ENCODE measurements at regions not wholly inside any gene's neighbourhood (a gene's known extent, or its start where the extent isn't known, plus 50 kb on each side); places are given as distances from the start of the nearest gene placed in this dataset.
"Not testable (repeated sequence)": the region's sequence is repeated elsewhere in the genome, so short reads cannot be mapped to it uniquely, and the experiment has no call there.

DNA sequence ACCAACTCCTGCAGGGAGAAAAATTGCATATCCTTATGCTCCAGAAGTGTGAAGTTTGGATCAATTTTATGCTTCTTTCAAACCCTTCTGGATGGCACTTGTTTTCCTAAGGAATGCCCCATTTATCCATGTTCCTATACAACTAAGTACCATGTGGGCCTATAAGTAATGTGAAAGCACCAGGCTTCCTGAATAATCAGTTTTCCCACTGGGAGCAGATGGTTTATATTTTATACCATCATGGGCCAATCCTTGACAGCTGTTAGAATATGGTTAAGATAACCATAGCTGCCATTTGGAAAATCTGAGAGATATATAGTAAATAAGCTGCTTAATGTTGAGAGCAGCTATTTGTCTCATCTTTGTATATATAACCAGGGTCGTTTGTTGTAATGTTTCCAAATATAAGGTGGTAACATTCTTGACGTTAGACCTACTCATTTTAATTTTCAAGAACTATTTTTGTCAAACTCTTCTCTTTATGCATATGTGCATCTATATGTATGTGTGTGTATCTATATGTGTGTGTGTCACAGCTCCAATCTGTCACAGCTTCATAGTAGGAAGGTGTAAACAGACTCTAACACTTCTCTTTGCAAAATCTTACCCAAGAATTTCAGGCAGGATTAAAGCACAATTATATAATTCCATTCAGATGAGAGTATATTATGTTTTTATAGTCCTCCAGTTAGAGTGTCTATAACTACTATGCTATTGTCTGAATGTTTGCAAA, 458.7 kb upstream of the GCFC2 start:
- no peak for DNase-seq (ENCODE audit: low read depth)

DNA sequence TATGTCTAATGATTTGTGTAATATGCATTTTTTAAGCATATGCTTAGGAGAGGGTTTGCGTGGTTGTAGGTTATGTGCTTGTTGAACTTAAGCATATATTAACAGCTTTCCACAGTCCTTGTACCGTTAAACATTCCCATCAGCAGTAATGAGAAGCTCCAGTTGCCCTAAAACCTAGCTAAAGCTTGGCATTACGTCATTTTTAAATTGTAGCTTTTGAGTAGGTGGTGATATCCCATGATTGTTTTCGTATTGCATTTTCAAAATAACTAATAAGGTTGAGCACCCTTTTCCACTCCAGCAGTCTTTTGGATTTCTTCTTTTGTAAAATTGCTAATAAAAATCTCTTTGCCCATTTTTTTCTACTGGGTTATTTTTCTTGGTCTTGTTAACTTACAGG, 453.1 kb upstream of the GCFC2 start:
- DNase-seq (ENCODE audit: low read depth), result no peak

- no peak for DNase-seq (ENCODE audit: low read depth)
Observed at GRCh38 chr2:76160670-76161069, 450.0 kb upstream of the GCFC2 start.

DNA sequence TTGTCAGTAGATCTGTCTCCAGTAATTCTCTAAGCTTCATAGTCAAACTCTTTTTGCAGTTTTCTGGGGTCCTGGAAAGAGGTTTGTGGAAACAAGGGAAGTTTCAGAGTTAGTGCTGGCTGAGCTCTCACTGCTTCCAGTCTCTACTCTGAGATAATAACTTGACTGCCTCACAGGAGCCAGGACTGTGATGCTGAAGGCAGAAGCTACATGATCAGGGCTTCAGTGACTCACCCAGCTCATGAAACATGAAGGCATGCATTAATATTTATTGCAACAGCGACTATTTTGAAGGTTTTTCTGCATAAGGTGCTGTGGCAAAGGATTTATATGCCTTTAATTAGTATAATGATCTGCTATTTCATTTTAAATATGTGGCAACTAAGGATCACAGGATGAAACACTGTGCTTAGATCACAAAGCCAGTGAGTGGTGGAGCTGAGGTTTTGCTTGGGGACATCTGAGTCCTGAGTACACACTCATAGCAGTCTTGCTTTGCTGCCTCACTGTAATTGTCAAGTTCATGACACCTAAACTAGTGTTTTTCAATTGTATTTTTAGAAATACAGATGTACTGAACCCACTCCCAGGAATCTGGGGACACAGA, 448.4 kb upstream of the GCFC2 start:
- DNase-seq (ENCODE audit: low read depth), result no peak

DNA sequence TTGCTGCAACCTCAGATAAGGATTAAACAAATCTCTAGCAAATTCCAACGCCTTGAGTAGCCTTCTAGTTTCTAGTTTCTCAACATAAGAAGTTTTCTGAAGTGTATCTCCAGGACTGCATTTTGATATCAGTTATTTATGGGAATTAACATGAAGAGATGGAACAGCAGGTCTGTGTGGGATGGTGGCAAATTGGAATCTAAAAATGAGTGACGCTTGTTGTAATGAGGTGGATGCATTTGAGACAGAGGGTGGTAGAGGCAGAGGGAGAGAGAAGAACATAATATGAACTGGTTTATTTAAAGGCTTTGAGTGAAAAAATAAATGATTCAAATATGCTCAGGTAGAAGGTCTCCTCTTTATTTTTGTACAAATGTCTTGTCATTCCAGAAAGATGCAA, 446.8 kb upstream of the GCFC2 start:
- no peak for DNase-seq (ENCODE audit: low read depth)

DNA sequence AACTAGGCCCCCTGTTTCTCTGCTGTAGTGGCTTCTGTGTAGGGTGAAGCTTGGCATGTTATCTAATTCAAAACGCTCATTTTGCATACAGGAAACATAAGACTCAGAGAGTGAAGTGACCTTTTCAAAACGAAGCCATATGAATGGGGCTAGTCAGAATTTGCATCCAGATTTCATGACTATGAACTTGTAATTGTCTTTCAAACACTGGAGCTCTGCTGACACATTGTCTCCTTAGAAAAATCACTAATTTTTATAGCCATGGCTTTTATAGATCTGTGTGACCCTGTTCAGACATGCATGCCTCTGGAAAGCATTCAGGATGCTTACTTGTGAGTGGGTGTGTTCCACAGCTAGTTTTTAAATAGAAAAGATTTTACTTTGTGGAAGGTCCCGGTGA, 444.3 kb upstream of the GCFC2 start:
- DNase-seq (ENCODE audit: low read depth), result no peak

GRCh38 chr2:76149846-76150245, 439.1 kb upstream of the GCFC2 start:
- DNase-seq (ENCODE audit: low read depth), result no peak

GRCh38 chr2:76139303-76139702, 428.6 kb upstream of the GCFC2 start:
- not testable (repeated sequence) for DNase-seq (ENCODE audit: low read depth)

- DNase-seq (ENCODE audit: low read depth), result no peak
Observed at GRCh38 chr2:76128622-76129021, 417.9 kb upstream of the GCFC2 start.

- DNase-seq (ENCODE audit: low read depth), result no peak
Observed at GRCh38 chr2:76120176-76120575, 409.5 kb upstream of the GCFC2 start.

DNA sequence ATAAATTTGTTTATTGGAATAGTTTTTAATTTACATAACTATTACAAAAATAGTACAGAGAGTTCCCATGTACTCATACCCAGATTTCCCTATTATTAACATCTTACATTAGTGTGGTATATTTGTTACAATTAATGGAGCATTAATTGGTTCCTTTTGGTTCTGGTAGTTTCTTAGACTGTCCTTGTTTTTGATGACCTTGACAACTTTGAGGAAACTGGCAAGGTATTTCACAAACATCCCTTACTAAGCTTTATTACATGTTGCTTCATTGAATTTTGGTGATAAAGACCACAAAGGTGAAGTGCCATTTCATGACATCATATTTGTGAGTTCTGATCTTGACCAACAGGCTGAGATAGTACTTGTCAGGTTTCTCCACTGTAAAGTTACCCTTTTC, 379.0 kb upstream of the GCFC2 start:
- DNase-seq (ENCODE audit: low read depth), result no peak

- no peak for DNase-seq (ENCODE audit: low read depth)
Observed at GRCh38 chr2:76083248-76083647, 372.5 kb upstream of the GCFC2 start.

DNA sequence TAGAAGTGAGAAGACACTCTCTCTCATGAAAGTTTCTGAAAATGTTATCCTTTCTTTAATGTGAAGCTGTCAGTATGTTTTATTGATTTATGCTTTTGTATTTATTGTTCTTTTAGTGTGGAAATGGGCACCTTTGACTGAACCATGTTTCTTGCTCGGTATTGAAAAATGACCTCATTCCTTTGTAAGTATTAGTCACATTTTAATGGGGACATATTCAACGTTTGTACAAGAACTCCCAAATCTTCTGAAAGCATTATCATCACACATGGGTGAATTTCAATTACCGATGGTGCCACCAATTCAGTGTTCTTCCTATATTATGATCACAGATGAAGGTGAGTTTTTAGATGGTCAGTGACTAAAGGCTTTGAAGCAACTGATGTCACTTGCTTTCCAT, 371.8 kb upstream of the GCFC2 start:
- DNase-seq (ENCODE audit: low read depth), result no peak

- no peak for DNase-seq (ENCODE audit: low read depth)
Observed at GRCh38 chr2:76080154-76080553, 369.4 kb upstream of the GCFC2 start.

GRCh38 chr2:76075126-76075525, 364.4 kb upstream of the GCFC2 start:
- DNase-seq (ENCODE audit: low read depth), result no peak

- DNase-seq (ENCODE audit: low read depth), result no peak
Observed at GRCh38 chr2:76073992-76074604, 363.4 kb upstream of the GCFC2 start.

DNA sequence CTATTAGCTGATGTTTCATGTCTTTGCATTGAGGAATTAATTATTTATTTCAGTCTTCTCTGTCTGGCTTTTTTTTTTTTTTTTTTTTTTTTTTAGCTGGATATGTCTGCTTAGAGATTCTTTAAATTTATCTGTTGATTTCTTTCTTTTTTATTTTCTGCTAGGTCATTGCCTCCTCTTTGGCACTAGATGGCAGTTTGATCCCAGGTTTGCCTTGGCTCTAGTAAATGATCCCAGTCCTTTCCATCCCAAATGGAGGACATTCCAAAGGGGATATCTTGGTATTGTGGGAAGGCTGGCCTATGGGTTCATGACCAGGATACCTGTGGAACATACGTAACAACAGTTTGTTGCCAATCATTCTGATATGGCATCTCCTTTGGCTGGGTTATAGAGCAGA, 339.5 kb upstream of the GCFC2 start:
- DNase-seq (ENCODE audit: low read depth), result no peak

DNA sequence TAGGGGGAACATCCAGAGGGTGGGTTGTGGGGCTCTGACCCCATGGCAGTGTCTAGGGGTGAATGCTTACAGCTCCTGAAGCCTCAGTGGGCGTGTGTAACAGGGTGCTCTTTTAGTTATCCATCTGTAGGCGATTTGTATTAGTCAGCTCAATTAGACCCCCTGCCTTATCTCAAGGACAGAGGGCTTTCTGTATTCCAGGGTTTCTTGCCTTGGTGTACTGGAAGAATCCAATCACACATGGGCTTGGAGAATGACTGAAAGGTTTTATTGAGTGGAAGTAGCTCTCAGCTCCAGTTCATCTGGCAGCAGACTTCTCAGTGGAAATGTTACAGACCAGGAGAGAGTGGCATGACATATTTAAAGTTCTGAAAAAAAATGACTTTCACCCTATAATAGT, 334.0 kb upstream of the GCFC2 start:
- no peak for DNase-seq (ENCODE audit: low read depth)

- no peak for DNase-seq (ENCODE audit: low read depth)
Observed at GRCh38 chr2:76039505-76039904, 328.8 kb upstream of the GCFC2 start.

DNA sequence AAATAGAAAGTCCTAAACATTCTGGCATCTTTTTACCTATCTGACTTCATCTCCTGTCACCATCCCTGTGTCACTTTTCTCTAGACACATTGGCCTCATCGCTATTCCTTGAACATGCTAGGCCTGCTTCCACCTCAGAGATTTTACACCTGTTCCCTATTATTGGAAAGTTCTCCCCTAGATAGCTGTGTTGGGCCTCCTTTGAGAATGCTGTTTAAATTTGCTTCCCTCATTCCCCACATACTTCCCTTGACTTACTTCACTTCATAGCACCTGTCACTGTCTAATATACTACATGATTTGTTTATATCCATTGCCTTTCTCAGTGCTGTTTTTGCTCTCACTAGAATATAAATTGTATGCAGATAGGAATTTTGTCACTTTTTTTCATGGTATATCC, 317.0 kb upstream of the GCFC2 start:
- no peak for DNase-seq (ENCODE audit: low read depth)

DNA sequence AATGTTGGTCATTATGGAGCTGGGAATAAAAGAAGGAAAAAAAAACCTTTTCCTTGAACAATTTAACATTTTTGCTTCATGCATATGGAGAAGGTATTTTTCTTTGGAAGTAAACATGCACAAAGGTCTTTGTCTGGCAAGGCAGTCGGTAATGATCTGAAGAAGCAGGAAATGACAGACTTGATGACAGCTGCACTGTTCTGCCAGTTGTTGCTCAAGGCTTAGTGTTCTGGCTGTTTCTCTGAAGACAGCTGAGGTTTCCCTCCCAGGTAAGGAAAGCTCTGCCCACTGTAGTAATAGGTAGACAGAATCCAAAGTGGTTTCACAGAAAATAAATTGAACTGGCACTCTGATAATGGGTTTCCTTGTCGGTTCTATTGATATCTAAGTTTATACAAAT, 308.4 kb upstream of the GCFC2 start:
- no peak for DNase-seq (ENCODE audit: low read depth)

DNA sequence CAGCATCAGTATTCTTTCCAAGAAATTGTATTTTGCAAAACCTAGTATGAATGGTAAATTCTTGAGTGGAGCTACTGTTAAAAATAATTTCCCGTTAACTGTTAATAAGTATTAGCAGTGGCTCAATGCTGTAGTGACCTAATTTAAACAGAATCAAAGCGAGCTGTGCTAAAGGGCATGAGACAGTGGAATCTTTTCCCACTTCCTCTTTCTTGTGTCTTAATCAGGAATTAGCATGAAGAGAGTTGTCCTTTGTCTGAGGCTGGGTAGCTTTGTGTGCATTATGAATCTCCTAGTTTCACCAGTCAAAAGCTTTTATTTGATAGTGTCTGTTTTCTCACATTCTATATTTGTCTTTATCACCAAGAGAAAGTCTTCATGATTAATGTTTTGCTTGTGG, 298.8 kb upstream of the GCFC2 start:
- DNase-seq (ENCODE audit: low read depth), result no peak

- DNase-seq (ENCODE audit: low read depth), result no peak
Observed at GRCh38 chr2:76008001-76008702, 297.4 kb upstream of the GCFC2 start.

All from fibroblast of gingiva (primary cell).